ENCODE measurements at regions not wholly inside any gene's neighbourhood (a gene's known extent, or its start where the extent isn't known, plus 50 kb on each side); places are given as distances from the start of the nearest gene placed in this dataset.

DNA sequence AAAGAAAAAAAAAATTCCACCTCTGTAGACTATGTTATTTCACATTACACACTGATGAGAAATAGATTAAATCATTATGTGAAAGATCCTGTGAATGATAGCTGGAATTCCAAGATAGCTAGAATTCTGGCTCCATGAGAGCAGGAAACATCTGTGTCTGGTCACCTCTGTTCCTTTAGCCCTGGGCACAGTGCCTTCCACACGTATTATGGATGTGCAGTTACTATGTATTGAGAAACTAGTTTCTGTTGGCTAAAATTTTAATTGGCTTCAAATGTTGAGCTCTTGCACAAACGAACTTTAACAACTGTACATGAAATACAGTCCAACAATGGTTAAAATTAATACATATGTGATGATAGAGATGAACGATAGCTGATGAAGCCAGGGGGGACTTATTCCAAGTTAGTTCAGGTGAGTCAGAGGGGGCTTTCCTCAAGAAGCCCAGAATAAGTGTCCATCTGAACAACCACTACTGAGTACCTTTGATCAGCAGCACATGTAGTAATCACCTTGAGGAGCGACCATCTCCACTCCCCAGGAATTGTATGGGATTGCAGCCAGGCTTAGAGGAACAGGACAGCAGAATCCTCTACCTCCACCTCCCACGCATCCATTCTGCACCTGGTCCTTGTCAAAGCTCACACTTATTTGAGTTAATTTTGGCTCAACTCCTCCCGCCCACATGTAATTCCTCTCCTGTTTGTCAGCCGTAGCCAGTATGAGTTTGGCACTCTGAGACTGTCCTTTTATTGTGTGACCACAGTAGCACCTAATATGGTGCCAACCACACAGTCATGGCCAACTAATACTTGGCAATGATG, 68.6 kb downstream of the NABP1 start:
- Histone ChIP-seq H3K4me3 (no peak overlapping the region), H3K9me3 (no peaks in the 10 kb centered on the region), H3K27me3 (no peaks in the 10 kb centered on the region), H3K27ac (no peak overlapping the region), H3K4me1 (peaks cover 0 to 8% (median 0%) of the 10 kb centered on the region in 4 donors), H3K36me3 (no peaks in the 10 kb centered on the region)
- 60 to 64% methylated on average over 7 of the region's 7 CpGs for WGBS, 2 donors
- DNase-seq (ENCODE audit: low spot score in 2 of 2): no peak
- TF ChIP-seq POLR2A (IDR thresholded peaks at IDR 0.05): no peak
- TF ChIP-seq EP300 (IDR thresholded peaks at IDR 0.05): no peak
- TF ChIP-seq, protein P1, sequence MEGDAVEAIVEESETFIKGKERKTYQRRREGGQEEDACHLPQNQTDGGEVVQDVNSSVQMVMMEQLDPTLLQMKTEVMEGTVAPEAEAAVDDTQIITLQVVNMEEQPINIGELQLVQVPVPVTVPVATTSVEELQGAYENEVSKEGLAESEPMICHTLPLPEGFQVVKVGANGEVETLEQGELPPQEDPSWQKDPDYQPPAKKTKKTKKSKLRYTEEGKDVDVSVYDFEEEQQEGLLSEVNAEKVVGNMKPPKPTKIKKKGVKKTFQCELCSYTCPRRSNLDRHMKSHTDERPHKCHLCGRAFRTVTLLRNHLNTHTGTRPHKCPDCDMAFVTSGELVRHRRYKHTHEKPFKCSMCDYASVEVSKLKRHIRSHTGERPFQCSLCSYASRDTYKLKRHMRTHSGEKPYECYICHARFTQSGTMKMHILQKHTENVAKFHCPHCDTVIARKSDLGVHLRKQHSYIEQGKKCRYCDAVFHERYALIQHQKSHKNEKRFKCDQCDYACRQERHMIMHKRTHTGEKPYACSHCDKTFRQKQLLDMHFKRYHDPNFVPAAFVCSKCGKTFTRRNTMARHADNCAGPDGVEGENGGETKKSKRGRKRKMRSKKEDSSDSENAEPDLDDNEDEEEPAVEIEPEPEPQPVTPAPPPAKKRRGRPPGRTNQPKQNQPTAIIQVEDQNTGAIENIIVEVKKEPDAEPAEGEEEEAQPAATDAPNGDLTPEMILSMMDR (IDR thresholded peaks at IDR 0.05): no peak

DNA sequence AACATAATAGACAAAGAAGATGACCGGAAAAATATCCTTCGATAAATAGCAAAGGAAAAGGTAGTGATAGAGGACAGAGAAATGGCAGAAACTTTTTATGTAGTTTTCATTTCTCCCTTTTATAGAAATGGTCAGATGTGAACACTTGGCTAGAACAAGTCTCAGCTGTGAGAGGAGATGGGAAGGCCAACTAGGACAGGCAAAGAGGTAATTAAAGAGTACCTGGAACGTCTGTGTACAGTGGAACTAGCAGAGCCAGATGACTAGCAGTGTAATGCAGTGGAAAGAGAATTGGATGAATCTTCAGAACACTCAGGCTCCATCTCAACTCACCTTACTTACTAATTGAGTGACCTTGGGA, 69.2 kb downstream of the NABP1 start:
- H3K4me3 ChIP-seq: no peak overlapping the region
- no peaks in the 10 kb centered on the region for H3K27me3 ChIP-seq
- 81 to 83% methylated on average over 3 of the region's 3 CpGs for WGBS, 2 donors
- no peaks in the 10 kb centered on the region for H3K36me3 ChIP-seq
- H3K27ac ChIP-seq: no peak overlapping the region
- H3K9me3 ChIP-seq: no peaks in the 10 kb centered on the region
- peaks cover 0 to 8% (median 0%) of the 10 kb centered on the region in 4 donors for H3K4me1 ChIP-seq
- no peak for DNase-seq (ENCODE audit: low spot score in 2 of 2)
- TF ChIP-seq POLR2A (IDR thresholded peaks at IDR 0.05) (no peak), EP300 (IDR thresholded peaks at IDR 0.05) (no peak)
- TF ChIP-seq, protein P1 (IDR thresholded peaks at IDR 0.05): no peak

DNA sequence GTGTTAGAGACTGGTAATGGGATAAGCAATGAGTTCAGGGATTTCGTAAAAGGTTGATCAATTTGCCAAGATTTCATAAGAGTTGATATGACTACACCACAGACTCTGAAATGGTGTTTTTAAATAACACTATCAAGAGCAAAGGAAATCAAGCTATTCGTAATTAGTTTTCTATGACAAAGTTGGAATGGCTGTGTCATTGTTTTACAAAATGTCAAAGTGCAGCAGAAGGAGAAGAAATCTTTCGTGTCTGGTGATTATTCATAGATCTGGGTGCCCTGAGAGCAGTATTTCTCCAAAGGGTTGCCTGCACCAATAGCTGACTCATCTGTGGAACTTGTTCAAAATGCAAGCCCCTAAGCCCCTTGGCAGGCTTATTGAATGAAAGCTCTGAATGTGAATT, 70.1 kb downstream of the NABP1 start:
- 36 to 50% methylated on average over 3 of the region's 3 CpGs for WGBS, 2 donors
- Histone ChIP-seq H3K36me3 (no peaks in the 10 kb centered on the region), H3K27ac (no peak overlapping the region), H3K27me3 (no peaks in the 10 kb centered on the region), H3K4me3 (no peak overlapping the region), H3K9me3 (no peaks in the 10 kb centered on the region), H3K4me1 (peaks cover 0 to 8% (median 0%) of the 10 kb centered on the region in 4 donors)
- TF ChIP-seq, protein P1 (IDR thresholded peaks at IDR 0.05): no peak
- TF ChIP-seq EP300 (IDR thresholded peaks at IDR 0.05) (no peak), POLR2A (IDR thresholded peaks at IDR 0.05) (no peak)
- DNase-seq (ENCODE audit: low spot score in 2 of 2): no peak

DNA sequence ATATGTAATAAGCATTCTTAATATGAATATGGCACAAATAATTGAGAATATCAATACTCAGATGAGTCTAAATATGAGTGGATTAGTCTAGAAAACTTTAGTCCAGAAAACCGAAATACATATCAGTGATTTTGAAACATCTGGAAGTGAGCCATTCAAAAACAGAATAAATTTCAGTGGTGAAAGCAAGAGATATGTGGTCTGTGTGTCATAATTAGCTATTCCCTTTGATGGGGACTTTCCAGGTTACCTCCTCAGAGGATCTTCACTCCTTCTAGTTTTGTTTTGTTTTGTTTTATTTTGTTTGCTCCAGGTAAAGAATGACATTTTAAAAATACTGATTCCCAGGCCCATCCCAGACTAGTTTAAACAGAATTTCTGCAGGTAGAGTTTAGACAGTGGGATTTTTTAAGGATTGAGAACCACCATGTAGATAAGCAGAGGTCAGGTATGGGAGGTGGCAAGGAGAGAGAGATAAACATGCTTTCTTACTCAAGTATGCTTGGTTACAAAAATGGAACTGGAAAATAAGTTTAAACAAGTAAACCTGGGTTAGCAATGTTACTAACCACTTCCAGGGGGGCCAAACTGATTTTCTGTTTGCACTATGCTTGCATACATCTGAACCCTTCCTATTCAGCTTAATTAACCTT, 70.7 kb downstream of the NABP1 start:
- no peaks in the 10 kb centered on the region for H3K27me3 ChIP-seq
- TF ChIP-seq EP300 (IDR thresholded peaks at IDR 0.05) (no peak), POLR2A (IDR thresholded peaks at IDR 0.05) (no peak)
- TF ChIP-seq, protein P1 (IDR thresholded peaks at IDR 0.05): no peak
- no peaks in the 10 kb centered on the region for H3K9me3 ChIP-seq
- H3K4me1 ChIP-seq: peaks cover 0 to 8% (median 0%) of the 10 kb centered on the region in 4 donors
- H3K27ac ChIP-seq: no peak overlapping the region
- no peaks in the 10 kb centered on the region for H3K36me3 ChIP-seq
- no peak overlapping the region for H3K4me3 ChIP-seq
- 35 to 37% methylated on average over 1 of the region's 1 CpG for WGBS, 2 donors
- no peak for DNase-seq (ENCODE audit: low spot score in 2 of 2)

DNA sequence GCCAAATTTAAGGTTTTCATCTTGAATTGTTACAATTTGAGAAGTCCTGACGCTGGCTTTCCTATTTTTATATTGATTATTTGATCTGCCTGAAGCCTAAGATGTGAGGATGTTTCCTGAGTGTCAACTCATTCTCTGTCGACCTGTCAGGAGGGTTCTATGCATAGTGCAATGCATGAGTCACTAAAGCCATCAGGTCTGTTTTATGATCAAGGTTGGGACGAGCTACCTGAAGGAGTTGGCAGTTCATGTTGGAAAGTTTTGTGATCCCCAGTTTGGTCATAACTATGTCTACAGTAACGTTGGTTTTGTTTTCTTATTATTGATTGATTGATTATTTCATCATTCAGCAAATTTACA, 71.2 kb downstream of the NABP1 start:
- Histone ChIP-seq H3K27me3 (no peaks in the 10 kb centered on the region), H3K36me3 (no peaks in the 10 kb centered on the region), H3K4me3 (no peak overlapping the region), H3K9me3 (no peaks in the 10 kb centered on the region), H3K27ac (no peak overlapping the region), H3K4me1 (peaks cover 0 to 8% (median 0%) of the 10 kb centered on the region in 4 donors)
- no peak for TF ChIP-seq POLR2A (IDR thresholded peaks at IDR 0.05)
- TF ChIP-seq, protein P1 (IDR thresholded peaks at IDR 0.05): no peak
- no peak for TF ChIP-seq EP300 (IDR thresholded peaks at IDR 0.05)
- 78 to 84% methylated on average over 4 of the region's 4 CpGs for WGBS, 2 donors
- DNase-seq (ENCODE audit: low spot score in 2 of 2): no peak

Measured in tibial nerve (tissue), 4 donors.